ENCODE measurements at regions not wholly inside any gene's neighbourhood (a gene's known extent, or its start where the extent isn't known, plus 50 kb on each side); places are given as distances from the start of the nearest gene placed in this dataset.

GRCh38 chr15:66907826-66908743, 157.3 kb upstream of the SMAD3 start:
- no peaks in the 10 kb centered on the region for H3K27me3 Mint-ChIP-seq
- H3K9me3 Mint-ChIP-seq: peaks cover 4% of the 10 kb centered on the region
- H3K9me3 ChIP-seq (ENCODE audit: control insufficient read depth in 1 of 2, insufficient read depth in 1 of 2, low read length in 2 of 2): peaks cover 0 to 4% of the 10 kb centered on the region in 2 experiments
- peak in 3 of 14 experiments; percentile 19 to 41 (median 38) for DNase-seq
- no peak for TF ChIP-seq CTCF (IDR thresholded peaks at IDR 0.05)
- ATAC-seq (ENCODE audit: poor library complexity): no peak
- ChIA-PET POLR2A (no interaction called here), CTCF (no interaction called here)
- intact Hi-C loops (cut with DNase I, micrococcal nuclease): no loop called here
- H3K4me3 ChIP-seq (ENCODE audit: low read length): no peak overlapping the region
- peaks cover 26% of the 10 kb centered on the region for H3K4me1 Mint-ChIP-seq (ENCODE audit: low read depth)
- H3K36me3 Mint-ChIP-seq (ENCODE audit: low read depth): peaks cover 4% of the 10 kb centered on the region
- no peak overlapping the region for H3K4me3 Mint-ChIP-seq
- no peak overlapping the region for H3K27ac ChIP-seq (ENCODE audit: low read depth in 1 of 2, low read length in 2 of 2)
- no peak overlapping the region for H3K27ac Mint-ChIP-seq
- H3K27me3 ChIP-seq (ENCODE audit: control insufficient read depth in 1 of 2, insufficient read depth in 2 of 2, low read length in 2 of 2): no peaks in the 10 kb centered on the region
- peaks cover 19% of the 10 kb centered on the region for H3K4me1 ChIP-seq (ENCODE audit: insufficient read depth, low read length)
- no peaks in the 10 kb centered on the region for H3K36me3 ChIP-seq (ENCODE audit: insufficient read depth, low read length)

- no peaks in the 10 kb centered on the region for H3K27me3 ChIP-seq (ENCODE audit: control insufficient read depth in 1 of 2, insufficient read depth in 2 of 2, low read length in 2 of 2)
- H3K36me3 Mint-ChIP-seq (ENCODE audit: low read depth): peaks cover 4% of the 10 kb centered on the region
- intact Hi-C loops (cut with DNase I, micrococcal nuclease): no loop called here
- peaks cover 0 to 4% of the 10 kb centered on the region in 2 experiments for H3K9me3 ChIP-seq (ENCODE audit: control insufficient read depth in 1 of 2, insufficient read depth in 1 of 2, low read length in 2 of 2)
- no peak for ATAC-seq (ENCODE audit: poor library complexity)
- no peak overlapping the region for H3K27ac ChIP-seq (ENCODE audit: low read depth in 1 of 2, low read length in 2 of 2)
- TF ChIP-seq CTCF (IDR thresholded peaks at IDR 0.05): no peak
- POLR2A ChIA-PET: no interaction called here
- CTCF ChIA-PET: no interaction called here
- no peak for DNase-seq
- H3K4me1 Mint-ChIP-seq (ENCODE audit: low read depth): peaks cover 24% of the 10 kb centered on the region
- no peak overlapping the region for H3K4me3 ChIP-seq (ENCODE audit: low read length)
- H3K27ac Mint-ChIP-seq: no peak overlapping the region
- no peaks in the 10 kb centered on the region for H3K36me3 ChIP-seq (ENCODE audit: insufficient read depth, low read length)
- H3K4me3 Mint-ChIP-seq: no peak overlapping the region
- no peaks in the 10 kb centered on the region for H3K27me3 Mint-ChIP-seq
- H3K4me1 ChIP-seq (ENCODE audit: insufficient read depth, low read length): peaks cover 19% of the 10 kb centered on the region
- peaks cover 4% of the 10 kb centered on the region for H3K9me3 Mint-ChIP-seq
Measured at GRCh38 chr15:66908744-66909095, 156.7 kb upstream of the SMAD3 start.

- H3K36me3 Mint-ChIP-seq (ENCODE audit: low read depth): peaks cover 4% of the 10 kb centered on the region
- no peaks in the 10 kb centered on the region for H3K36me3 ChIP-seq (ENCODE audit: insufficient read depth, low read length)
- peaks cover 0 to 4% of the 10 kb centered on the region in 2 experiments for H3K9me3 ChIP-seq (ENCODE audit: control insufficient read depth in 1 of 2, insufficient read depth in 1 of 2, low read length in 2 of 2)
- peaks cover 19% of the 10 kb centered on the region for H3K4me1 ChIP-seq (ENCODE audit: insufficient read depth, low read length)
- no peak overlapping the region for H3K27ac Mint-ChIP-seq
- POLR2A ChIA-PET: no interaction called here
- CTCF ChIA-PET: no interaction called here
- H3K9me3 Mint-ChIP-seq: peaks cover 4% of the 10 kb centered on the region
- H3K4me1 Mint-ChIP-seq (ENCODE audit: low read depth): peaks cover 22% of the 10 kb centered on the region
- TF ChIP-seq CTCF (IDR thresholded peaks at IDR 0.05): no peak
- H3K27me3 Mint-ChIP-seq: no peaks in the 10 kb centered on the region
- no peak overlapping the region for H3K27ac ChIP-seq (ENCODE audit: low read depth in 1 of 2, low read length in 2 of 2)
- DNase-seq: no peak
- no peaks in the 10 kb centered on the region for H3K27me3 ChIP-seq (ENCODE audit: control insufficient read depth in 1 of 2, insufficient read depth in 2 of 2, low read length in 2 of 2)
- no peak overlapping the region for H3K4me3 ChIP-seq (ENCODE audit: low read length)
- ATAC-seq (ENCODE audit: poor library complexity): no peak
- no peak overlapping the region for H3K4me3 Mint-ChIP-seq
- intact Hi-C loops (cut with DNase I, micrococcal nuclease): no loop called here
Measured at GRCh38 chr15:66909381-66909890, 156.0 kb upstream of the SMAD3 start.
